Prostate gland (tissue), 2 donors: ENCODE measurements at regions not wholly inside any gene's neighbourhood (a gene's known extent, or its start where the extent isn't known, plus 50 kb on each side); places are given as distances from the start of the nearest gene placed in this dataset.

Experiments used
- DNase-seq: peaks from one replicate; pipeline ENCODE4 v3.0.0-alpha.2; 2019; ENCODE audit warnings: low spot score
- H3K27ac ChIP-seq, 2 donors: fragments of 200-600 bp; sonication (generic); 2 replicates each; pipeline ENCODE4 v1.5.1; 2017 to 2019
- H3K27me3 ChIP-seq: fragments of 200-600 bp; sonication (generic); replicated peaks from 2 replicates; pipeline ENCODE4 v1.5.1; 2019; ENCODE audit not compliant: insufficient read depth
- H3K36me3 ChIP-seq, 2 donors: fragments of 200-600 bp; sonication (generic); 1 replicate in 1 of 2; 2 replicates in 1 of 2; pipeline versions ENCODE4 v1.5.1 to v1.8.1; 2017 to 2019
- H3K4me1 ChIP-seq: fragments of 200-600 bp; sonication (generic); replicated peaks from 2 replicates; pipeline ENCODE4 v1.5.1; 2019
- H3K4me3 ChIP-seq, 2 donors: fragments of 200-600 bp; sonication (generic); 2 replicates each; pipeline ENCODE4 v1.5.1; 2017 to 2019
- H3K9me3 ChIP-seq: fragments of 200-600 bp; sonication (generic); 2 replicates; pipeline ENCODE4 v1.5.1; 2017
- POLR2A ChIP-seq: fragments of 450-650 bp; IDR thresholded peaks from one replicate; pipeline ENCODE4 v1.6.1; 2016; ENCODE audit warnings: antibody characterized with exemption, mild to moderate bottlenecking
- POLR2AphosphoS5 ChIP-seq: sonication (generic); formaldehyde crosslinking; IDR thresholded peaks from one replicate; pipeline ENCODE4 v1.6.1; 2017; ENCODE audit warnings: antibody characterized with exemption
- WGBS: methylation state at CpG from one replicate; pipeline ENCODE4 v1.1.5; 2018; 5-methylcytosine and 5-hydroxymethylcytosine counted together
- intact Hi-C: fragments of 100-400 bp; cut with DNase I; formaldehyde crosslinking; loops from one replicate; pipeline ENCODE4 v1.14.2; 2022
- TF ChIP-seq, protein P1 (sequence below), 4 experiments: fragments of 200-600 bp in 2 of 4; fragments of 450-650 bp in 2 of 4; sonication (generic) in 2 of 4; IDR thresholded peaks; 1 replicate in 3 of 4; 2 replicates in 1 of 4; pipeline ENCODE4 v1.5.1; 2016 to 2019; ENCODE audit warnings: antibody characterized with exemption in 4 of 4, mild to moderate bottlenecking in 2 of 4, moderate library complexity in 2 of 4

DNA sequence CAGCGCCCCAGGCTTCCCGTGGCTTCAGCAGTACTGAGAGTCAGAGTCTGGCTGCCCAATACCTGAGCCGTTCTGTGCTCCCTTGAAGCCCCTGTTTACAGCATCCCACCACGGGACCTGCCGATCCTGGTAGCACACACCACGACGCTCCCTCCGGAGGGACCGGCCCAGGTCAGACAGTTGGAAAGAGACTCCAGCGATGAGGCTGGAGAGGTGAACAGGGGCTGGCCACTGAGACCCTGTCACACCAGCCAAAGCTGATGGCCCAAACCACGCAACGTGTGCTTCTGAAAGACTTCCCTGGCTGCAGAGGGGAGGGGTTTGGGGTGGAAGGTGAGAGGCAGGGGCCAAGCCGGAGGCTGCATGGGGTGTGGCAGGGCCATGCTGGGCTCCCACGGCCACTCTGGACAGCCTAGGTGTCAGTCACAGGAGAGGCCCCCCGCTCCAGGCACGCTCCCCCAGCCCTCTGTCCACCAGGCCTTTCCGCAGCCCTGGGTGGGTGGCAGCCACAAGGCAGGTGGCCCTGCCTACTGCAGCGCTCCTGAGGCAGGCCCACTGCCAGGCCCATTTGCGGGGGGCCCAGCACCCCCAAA, 140.2 kb upstream of the CHST15 start:
- WGBS: 75% methylated on average over 16 of the region's 19 CpGs
- no peak for DNase-seq

DNA sequence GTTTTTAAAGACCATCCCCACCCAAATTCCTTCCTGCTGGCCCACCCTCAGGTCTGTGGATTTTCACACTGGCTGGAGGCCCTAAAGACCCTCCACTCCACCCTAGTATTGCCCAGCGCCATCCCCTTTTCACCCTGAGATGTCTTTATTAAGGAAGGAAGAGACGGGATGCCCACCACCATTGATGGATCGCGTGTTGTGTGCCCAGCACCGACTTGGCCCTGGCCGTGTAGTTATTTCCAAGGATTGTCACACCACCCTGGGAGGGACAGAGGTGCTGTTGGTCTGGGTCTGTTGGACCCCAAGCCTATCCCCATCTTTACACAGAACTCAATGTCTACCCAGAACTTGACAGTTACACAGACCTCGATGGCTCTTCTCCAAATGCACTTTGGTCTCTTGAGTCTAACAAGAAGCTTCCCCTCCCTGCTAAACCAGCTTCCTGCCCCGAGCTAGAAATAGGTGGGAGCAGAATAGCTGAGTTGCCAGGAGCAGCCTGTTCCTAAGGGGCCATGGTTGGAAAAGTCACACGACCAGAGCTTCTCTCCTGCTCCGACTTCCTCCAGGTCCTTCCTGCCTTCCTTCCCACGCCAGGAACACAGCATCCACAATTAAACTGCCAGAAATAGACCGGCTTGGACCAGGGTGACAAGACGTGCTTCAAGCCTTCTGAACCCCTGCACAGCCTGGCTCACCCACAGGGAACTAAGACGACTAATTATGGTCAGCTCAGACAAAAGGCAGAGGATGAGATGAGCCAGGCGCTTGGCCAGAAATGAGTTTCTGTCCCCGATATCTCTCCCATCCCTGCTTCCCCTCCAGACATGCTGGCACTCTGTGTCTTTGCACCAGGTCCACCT, 139.5 kb upstream of the CHST15 start:
- TF ChIP-seq, protein P1, sequence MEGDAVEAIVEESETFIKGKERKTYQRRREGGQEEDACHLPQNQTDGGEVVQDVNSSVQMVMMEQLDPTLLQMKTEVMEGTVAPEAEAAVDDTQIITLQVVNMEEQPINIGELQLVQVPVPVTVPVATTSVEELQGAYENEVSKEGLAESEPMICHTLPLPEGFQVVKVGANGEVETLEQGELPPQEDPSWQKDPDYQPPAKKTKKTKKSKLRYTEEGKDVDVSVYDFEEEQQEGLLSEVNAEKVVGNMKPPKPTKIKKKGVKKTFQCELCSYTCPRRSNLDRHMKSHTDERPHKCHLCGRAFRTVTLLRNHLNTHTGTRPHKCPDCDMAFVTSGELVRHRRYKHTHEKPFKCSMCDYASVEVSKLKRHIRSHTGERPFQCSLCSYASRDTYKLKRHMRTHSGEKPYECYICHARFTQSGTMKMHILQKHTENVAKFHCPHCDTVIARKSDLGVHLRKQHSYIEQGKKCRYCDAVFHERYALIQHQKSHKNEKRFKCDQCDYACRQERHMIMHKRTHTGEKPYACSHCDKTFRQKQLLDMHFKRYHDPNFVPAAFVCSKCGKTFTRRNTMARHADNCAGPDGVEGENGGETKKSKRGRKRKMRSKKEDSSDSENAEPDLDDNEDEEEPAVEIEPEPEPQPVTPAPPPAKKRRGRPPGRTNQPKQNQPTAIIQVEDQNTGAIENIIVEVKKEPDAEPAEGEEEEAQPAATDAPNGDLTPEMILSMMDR (IDR thresholded peaks at IDR 0.05): no peak
- TF ChIP-seq POLR2A (no peak), POLR2AphosphoS5 (peak; percentile 56)
- Histone ChIP-seq H3K9me3 (no peaks in the 10 kb centered on the region), H3K4me1 (no peaks in the 10 kb centered on the region), H3K36me3 (no peaks in the 10 kb centered on the region), H3K27me3 (no peaks in the 10 kb centered on the region), H3K27ac (peak overlapping the region in 1 of 2 donors; percentile 36), H3K4me3 (no peak overlapping the region)
- no peak for DNase-seq
- intact Hi-C loops: no loop called here
- WGBS: 63% methylated on average over 16 of the region's 16 CpGs

More for the DNA sequence above, 140.2 kb upstream of the CHST15 start:
- intact Hi-C loops: no loop called here
- Histone ChIP-seq H3K9me3 (no peaks in the 10 kb centered on the region), H3K27me3 (no peaks in the 10 kb centered on the region), H3K36me3 (no peaks in the 10 kb centered on the region), H3K4me1 (no peaks in the 10 kb centered on the region), H3K27ac (peak overlapping the region in 1 of 2 donors; percentile 36), H3K4me3 (no peak overlapping the region)
- TF ChIP-seq, protein P1 (IDR thresholded peaks at IDR 0.05): no peak
- TF ChIP-seq POLR2A: no peak
- TF ChIP-seq POLR2AphosphoS5: no peak

DNA sequence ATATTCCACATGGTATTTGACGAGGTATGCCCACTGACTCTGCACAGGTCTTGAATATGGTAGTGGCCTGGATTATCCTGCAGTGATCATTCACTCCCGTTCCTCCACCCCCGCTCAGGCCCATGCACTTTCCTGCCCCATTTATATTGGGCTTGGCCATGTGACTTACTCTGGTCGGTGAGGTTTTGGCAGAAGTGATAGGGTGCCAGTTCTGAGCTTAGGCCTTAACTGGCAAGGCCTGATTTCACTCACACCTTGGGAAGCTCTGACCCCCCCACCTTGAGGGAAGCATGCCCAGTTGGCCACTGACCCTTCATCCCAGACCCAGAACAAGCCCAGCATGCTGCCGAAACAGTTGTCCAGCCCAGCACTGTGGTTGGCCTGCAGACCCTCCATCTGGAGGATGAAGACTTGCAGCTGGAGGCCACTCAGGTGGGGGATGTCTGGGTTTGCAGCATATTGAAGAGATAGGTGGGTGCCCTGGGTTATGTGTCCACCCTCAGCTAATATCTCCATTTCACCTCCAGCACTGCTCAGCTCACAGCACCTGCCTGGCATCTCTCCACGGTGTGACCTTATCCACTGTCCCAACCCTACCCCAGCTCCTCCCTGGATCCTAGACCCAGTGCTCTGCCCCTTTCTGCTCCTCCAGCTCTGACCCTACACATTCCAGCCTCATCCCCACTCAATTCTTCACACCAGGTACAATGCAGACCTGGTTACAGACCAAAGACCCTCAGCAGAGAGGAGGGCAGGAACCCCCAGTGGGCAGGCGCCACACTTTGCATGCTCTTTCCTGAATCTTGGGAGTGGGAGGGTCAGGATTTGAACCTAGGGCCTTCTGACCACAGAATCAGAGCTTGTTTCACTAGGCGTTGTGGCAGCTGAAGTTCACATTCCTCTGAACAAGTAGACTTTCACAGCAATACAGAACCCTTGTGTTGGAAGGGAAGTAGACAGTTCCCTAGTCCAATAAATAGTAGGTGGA, 138.1 kb upstream of the CHST15 start:
- Histone ChIP-seq H3K27ac (no peak overlapping the region), H3K4me3 (no peak overlapping the region), H3K9me3 (no peaks in the 10 kb centered on the region), H3K36me3 (no peaks in the 10 kb centered on the region), H3K4me1 (no peaks in the 10 kb centered on the region), H3K27me3 (no peaks in the 10 kb centered on the region)
- 91% methylated on average over 8 of the region's 8 CpGs for WGBS
- TF ChIP-seq POLR2A (no peak), POLR2AphosphoS5 (no peak)
- TF ChIP-seq, protein P1 (IDR thresholded peaks at IDR 0.05): no peak
- no peak for DNase-seq
- intact Hi-C loops: no loop called here

DNA sequence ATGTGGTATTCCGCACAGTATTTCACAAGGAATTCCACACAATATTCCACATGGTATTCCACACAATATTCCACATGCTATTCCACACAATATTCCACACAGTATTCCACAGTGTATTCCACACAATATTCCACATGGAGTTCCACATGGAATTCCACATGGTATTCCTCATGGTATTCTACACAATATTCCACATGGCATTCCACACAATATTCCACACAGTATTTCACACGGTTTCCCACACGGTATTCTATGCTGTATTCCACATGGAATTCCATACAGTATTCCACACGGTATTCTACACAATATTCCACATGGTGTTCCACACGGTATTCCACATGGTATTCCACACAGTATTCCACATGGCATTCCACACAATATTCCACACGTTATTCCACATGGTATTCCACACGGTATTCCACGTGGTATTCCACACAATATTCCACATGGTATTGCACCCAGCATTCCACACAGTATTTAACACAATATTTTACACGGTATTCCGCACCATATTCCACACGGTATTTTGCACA, 137.3 kb upstream of the CHST15 start:
- H3K36me3 ChIP-seq: no peaks in the 10 kb centered on the region
- WGBS: 90% methylated on average over 11 of the region's 11 CpGs
- no peaks in the 10 kb centered on the region for H3K9me3 ChIP-seq
- TF ChIP-seq, protein P1 (IDR thresholded peaks at IDR 0.05): no peak
- no peak for TF ChIP-seq POLR2AphosphoS5
- TF ChIP-seq POLR2A: no peak
- no peak overlapping the region for H3K27ac ChIP-seq
- H3K27me3 ChIP-seq: no peaks in the 10 kb centered on the region
- H3K4me3 ChIP-seq: no peak overlapping the region
- H3K4me1 ChIP-seq: no peaks in the 10 kb centered on the region
- intact Hi-C loops: no loop called here
- DNase-seq: no peak
